CD14-positive monocyte (primary cell): ENCODE measurements at regions not wholly inside any gene's neighbourhood (a gene's known extent, or its start where the extent isn't known, plus 50 kb on each side); places are given as distances from the start of the nearest gene placed in this dataset.

Experiments used
- DNase-seq, 3 donors: peaks; one replicate each; pipeline ENCODE4 v3.0.0-alpha.2; 2011 to 2022
- H2AFZ ChIP-seq: 2 replicates; pipeline ENCODE4 v1.6.0; 2012; ENCODE audit warnings: mild to moderate bottlenecking, low read depth, low read length, inconsistent platforms; ENCODE audit not compliant: insufficient read depth, poor library complexity, severe bottlenecking
- H3K27ac ChIP-seq, 2 donors: 1 replicate in 1 of 2; 2 replicates in 1 of 2; pipeline ENCODE4 v1.5.1; 2012 to 2013; ENCODE audit warnings: low read length in 2 of 2, control low read depth in 1 of 2, inconsistent platforms in 1 of 2, low read depth in 1 of 2, mild to moderate bottlenecking in 1 of 2
- H3K27me3 ChIP-seq, 2 donors: one replicate each; pipeline versions ENCODE4 v1.6.0 to v1.6.1; 2011 to 2013; ENCODE audit warnings: low read length in 2 of 2; ENCODE audit not compliant: control insufficient read depth in 2 of 2, insufficient read depth in 2 of 2
- H3K36me3 ChIP-seq, 2 donors: replicated peaks in 1 of 2; 1 replicate in 1 of 2; 2 replicates in 1 of 2; pipeline versions ENCODE4 v1.5.1 to v1.6.1; 2012 to 2013; ENCODE audit warnings: low read length in 2 of 2, control low read depth in 1 of 2, inconsistent platforms in 1 of 2, mild to moderate bottlenecking in 1 of 2; ENCODE audit not compliant: insufficient read depth in 2 of 2, control insufficient read depth in 1 of 2
- H3K4me1 ChIP-seq, 2 donors: 1 replicate in 1 of 2; 2 replicates in 1 of 2; pipeline versions ENCODE4 v1.5.1 to v1.6.1; 2012 to 2013; ENCODE audit warnings: low read length in 2 of 2, control low read depth in 1 of 2, inconsistent platforms in 1 of 2, mild to moderate bottlenecking in 1 of 2, moderate library complexity in 1 of 2; ENCODE audit not compliant: insufficient read depth in 2 of 2, control insufficient read depth in 1 of 2
- H3K4me2 ChIP-seq: replicated peaks from 2 replicates; pipeline ENCODE3; 2012; ENCODE audit warnings: low read length, moderate library complexity, mild to moderate bottlenecking; ENCODE audit not compliant: poor library complexity, severe bottlenecking; ENCODE audit errors: extremely low read depth
- H3K4me3 ChIP-seq, 3 experiments: fragments of 200-600 bp in 1 of 3; sonication (generic) in 1 of 3; replicated peaks in 1 of 3; 1 replicate in 2 of 3; 2 replicates in 1 of 3; pipeline ENCODE4 v1.5.1; 2011 to 2013; ENCODE audit warnings: low read length in 3 of 3, mild to moderate bottlenecking in 3 of 3, control low read depth in 2 of 3, low read depth in 2 of 3, inconsistent platforms in 1 of 3, moderate library complexity in 1 of 3
- H3K79me2 ChIP-seq: 2 replicates; pipeline ENCODE4 v1.6.0; 2012; ENCODE audit warnings: mild to moderate bottlenecking, control low read depth, inconsistent platforms, low read length, moderate library complexity; ENCODE audit not compliant: insufficient read depth
- H3K9ac ChIP-seq: 2 replicates; pipeline ENCODE4 v1.6.0; 2017; ENCODE audit warnings: low read length, mild to moderate bottlenecking; ENCODE audit not compliant: insufficient read depth, poor library complexity, severe bottlenecking
- H3K9me3 ChIP-seq, 2 donors: replicated peaks in 1 of 2; 1 replicate in 1 of 2; 2 replicates in 1 of 2; pipeline versions ENCODE4 v1.5.1 to v1.6.1; 2012 to 2013; ENCODE audit warnings: low read length in 2 of 2, control low read depth in 1 of 2; ENCODE audit not compliant: control insufficient read depth in 1 of 2, insufficient read depth in 1 of 2
- H4K20me1 ChIP-seq: 2 replicates; pipeline ENCODE4 v1.6.0; 2012; ENCODE audit warnings: mild to moderate bottlenecking, low read length, control low read depth, moderate library complexity; ENCODE audit not compliant: insufficient read depth
- H3K27ac Mint-ChIP-seq, 7 donors: one replicate each; pipeline ENCODE4 v1.8.0; 2020; ENCODE audit warnings: mild to moderate bottlenecking in 7 of 7, mixed read lengths in 7 of 7, moderate library complexity in 6 of 7, inconsistent platforms in 2 of 7
- H3K27me3 Mint-ChIP-seq, 3 donors: one replicate each; pipeline ENCODE4 v1.8.0; 2021 to 2022; ENCODE audit warnings: low read depth in 3 of 3, mild to moderate bottlenecking in 3 of 3, mixed read lengths in 3 of 3, moderate library complexity in 3 of 3, inconsistent platforms in 1 of 3
- H3K36me3 Mint-ChIP-seq, 2 donors: one replicate each; pipeline ENCODE4 v1.8.0; 2020; ENCODE audit warnings: mixed read lengths in 2 of 2, inconsistent platforms in 1 of 2, mild to moderate bottlenecking in 1 of 2
- H3K4me1 Mint-ChIP-seq: one replicate; pipeline ENCODE4 v1.8.0; 2020; ENCODE audit warnings: mild to moderate bottlenecking, mixed read lengths
- H3K4me3 Mint-ChIP-seq, 2 donors: one replicate each; pipeline ENCODE4 v1.8.0; 2020; ENCODE audit warnings: mild to moderate bottlenecking in 2 of 2, mixed read lengths in 2 of 2, moderate library complexity in 1 of 2
- H3K9me3 Mint-ChIP-seq, 7 donors: one replicate each; pipeline ENCODE4 v1.8.0; 2020 to 2022; ENCODE audit warnings: mixed read lengths in 7 of 7, mild to moderate bottlenecking in 6 of 7, moderate library complexity in 6 of 7, inconsistent platforms in 2 of 7
- WGBS: methylation state at CpG from one replicate; pipeline ENCODE4 v1.1.5; 2013; ENCODE audit warnings: missing lambda C conversion rate; ENCODE audit not compliant: insufficient coverage; 5-methylcytosine and 5-hydroxymethylcytosine counted together
- intact Hi-C, 2 donors: fragments of 100-400 bp; cut with micrococcal nuclease; formaldehyde crosslinking; loops; one replicate each; pipeline versions ENCODE4 v1.15.0 to v1.15.1; 2023
- TF ChIP-seq, protein P1 (sequence below): fragments of 200-600 bp; IDR thresholded peaks from one replicate; pipeline ENCODE4 v1.8.0; 2022; ENCODE audit warnings: antibody characterized with exemption, mild to moderate bottlenecking

DNA sequence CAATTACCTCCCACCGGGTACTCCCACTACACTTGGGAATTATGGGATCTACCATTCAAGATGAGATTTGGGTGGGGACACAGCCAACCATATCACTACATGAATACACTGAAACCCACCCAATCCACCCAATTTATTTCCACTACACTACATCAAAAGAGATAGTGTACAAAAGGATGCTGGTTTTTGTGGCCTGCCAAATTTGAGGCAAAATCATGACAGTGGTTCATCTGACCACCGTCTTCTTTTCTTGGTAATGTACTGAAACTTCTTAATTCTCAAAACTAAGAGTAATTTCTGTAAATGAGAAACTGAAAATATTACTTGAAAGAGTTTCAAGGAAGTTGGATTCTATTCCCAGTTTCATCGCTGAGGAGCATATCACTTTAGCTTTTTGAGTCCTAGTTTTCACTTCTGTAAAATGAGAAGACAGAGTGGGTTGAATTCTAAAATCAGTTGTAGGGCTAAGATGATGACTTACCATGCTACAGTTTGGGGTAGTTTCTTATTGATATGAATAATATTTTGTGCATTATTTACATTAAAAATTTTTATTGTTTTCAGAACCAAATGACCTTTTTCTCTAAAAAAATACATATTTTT lies 360.4 kb upstream of the CNTN6 start:
- Histone ChIP-seq H3K4me2 (no peak overlapping the region), H4K20me1 (no peaks in the 10 kb centered on the region), H3K4me3 (no peak overlapping the region), H3K9me3 (peaks cover 0 to 4% of the 10 kb centered on the region in 2 donors), H3K9ac (no peak overlapping the region), H3K4me1 (no peaks in the 10 kb centered on the region), H2AFZ (no peak overlapping the region), H3K36me3 (no peaks in the 10 kb centered on the region), H3K27ac (no peak overlapping the region), H3K27me3 (no peaks in the 10 kb centered on the region), H3K79me2 (no peaks in the 10 kb centered on the region)
- H3K27ac Mint-ChIP-seq = no peak overlapping the region
- no peak overlapping the region for H3K4me3 Mint-ChIP-seq
- peaks cover 0 to 11% (median 4%) of the 10 kb centered on the region in 7 donors for H3K9me3 Mint-ChIP-seq
- H3K4me1 Mint-ChIP-seq = no peaks in the 10 kb centered on the region
- H3K27me3 Mint-ChIP-seq = no peaks in the 10 kb centered on the region
- no peaks in the 10 kb centered on the region for H3K36me3 Mint-ChIP-seq
- intact Hi-C loops = no loop called here
- TF ChIP-seq, protein P1, sequence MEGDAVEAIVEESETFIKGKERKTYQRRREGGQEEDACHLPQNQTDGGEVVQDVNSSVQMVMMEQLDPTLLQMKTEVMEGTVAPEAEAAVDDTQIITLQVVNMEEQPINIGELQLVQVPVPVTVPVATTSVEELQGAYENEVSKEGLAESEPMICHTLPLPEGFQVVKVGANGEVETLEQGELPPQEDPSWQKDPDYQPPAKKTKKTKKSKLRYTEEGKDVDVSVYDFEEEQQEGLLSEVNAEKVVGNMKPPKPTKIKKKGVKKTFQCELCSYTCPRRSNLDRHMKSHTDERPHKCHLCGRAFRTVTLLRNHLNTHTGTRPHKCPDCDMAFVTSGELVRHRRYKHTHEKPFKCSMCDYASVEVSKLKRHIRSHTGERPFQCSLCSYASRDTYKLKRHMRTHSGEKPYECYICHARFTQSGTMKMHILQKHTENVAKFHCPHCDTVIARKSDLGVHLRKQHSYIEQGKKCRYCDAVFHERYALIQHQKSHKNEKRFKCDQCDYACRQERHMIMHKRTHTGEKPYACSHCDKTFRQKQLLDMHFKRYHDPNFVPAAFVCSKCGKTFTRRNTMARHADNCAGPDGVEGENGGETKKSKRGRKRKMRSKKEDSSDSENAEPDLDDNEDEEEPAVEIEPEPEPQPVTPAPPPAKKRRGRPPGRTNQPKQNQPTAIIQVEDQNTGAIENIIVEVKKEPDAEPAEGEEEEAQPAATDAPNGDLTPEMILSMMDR = no peak
- DNase-seq = no peak
- WGBS = 80% methylated on average over 1 of the region's 3 CpGs

DNA sequence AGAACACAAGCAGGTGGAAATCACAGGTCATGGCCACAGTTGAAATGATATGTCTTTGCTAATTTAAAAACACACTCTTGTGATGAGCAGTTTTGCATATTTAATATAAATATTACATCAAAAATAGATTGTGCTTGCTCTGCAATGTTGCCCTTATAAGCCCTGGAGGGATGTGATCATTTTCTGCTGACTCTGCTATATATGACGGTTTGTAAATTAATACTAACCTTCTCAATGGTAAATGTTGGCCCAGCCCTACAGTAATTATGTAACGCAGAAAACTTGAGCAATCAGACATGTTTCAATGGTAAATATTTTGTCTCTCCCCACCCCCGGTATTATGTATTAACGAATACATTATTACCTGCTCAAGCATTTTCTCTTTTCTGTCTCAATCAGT lies 359.5 kb upstream of the CNTN6 start:
- no peak overlapping the region for H3K9ac ChIP-seq
- no peaks in the 10 kb centered on the region for H3K27me3 ChIP-seq
- no peaks in the 10 kb centered on the region for H3K79me2 ChIP-seq
- H3K4me1 ChIP-seq = no peaks in the 10 kb centered on the region
- WGBS = 100% methylated on average over 1 of the region's 4 CpGs
- no peak overlapping the region for H3K4me3 Mint-ChIP-seq
- no peaks in the 10 kb centered on the region for H3K36me3 Mint-ChIP-seq
- H3K9me3 Mint-ChIP-seq = peaks cover 0 to 11% (median 4%) of the 10 kb centered on the region in 7 donors
- intact Hi-C loops = no loop called here
- H3K27ac ChIP-seq = no peak overlapping the region
- DNase-seq = no peak
- TF ChIP-seq, protein P1 = no peak
- H3K9me3 ChIP-seq = peaks cover 0 to 4% of the 10 kb centered on the region in 2 donors
- no peak overlapping the region for H3K27ac Mint-ChIP-seq
- no peak overlapping the region for H3K4me3 ChIP-seq
- no peaks in the 10 kb centered on the region for H4K20me1 ChIP-seq
- no peaks in the 10 kb centered on the region for H3K36me3 ChIP-seq
- H3K27me3 Mint-ChIP-seq = no peaks in the 10 kb centered on the region
- no peak overlapping the region for H2AFZ ChIP-seq
- no peaks in the 10 kb centered on the region for H3K4me1 Mint-ChIP-seq
- no peak overlapping the region for H3K4me2 ChIP-seq
